ENCODE measurements at regions not wholly inside any gene's neighbourhood (a gene's known extent, or its start where the extent isn't known, plus 50 kb on each side); places are given as distances from the start of the nearest gene placed in this dataset.
A peak's percentile ranks its signal among the peaks of the same experiment; 100 is the strongest.

- Histone ChIP-seq H2AFZ (ENCODE audit: low read depth, low read length) (no peak overlapping the region), H3K9me2 (ENCODE audit: insufficient read depth, low read length) (no peaks in the 10 kb centered on the region), H3K27me3 (ENCODE audit: insufficient read depth, low read depth, low read length) (no peaks in the 10 kb centered on the region), H4K20me1 (ENCODE audit: insufficient read depth) (no peaks in the 10 kb centered on the region), H3K9ac (ENCODE audit: low read length) (no peak overlapping the region), H3K4me3 (ENCODE audit: low read length) (no peak overlapping the region), H3F3A (ENCODE audit: insufficient read depth, low read length, poor library complexity, severe bottlenecking) (no peaks in the 10 kb centered on the region), H3K79me2 (replicated peaks; ENCODE audit: insufficient read depth, low read length) (no peaks in the 10 kb centered on the region), H3K9me3 (ENCODE audit: low read length) (no peaks in the 10 kb centered on the region), H3K27ac (ENCODE audit: low read length) (no peak overlapping the region), H3K4me2 (ENCODE audit: low read length) (no peak overlapping the region), H3K36me3 (ENCODE audit: insufficient read depth, low read length) (no peaks in the 10 kb centered on the region)
- no peak for TF ChIP-seq REST (IDR thresholded peaks at IDR 0.05; ENCODE audit: borderline replicate concordance)
- no peak for TF ChIP-seq SMC3 (conservative IDR thresholded peaks at IDR 0.05; ENCODE audit: poor library complexity)
- no peak for TF ChIP-seq EZH2 (IDR thresholded peaks at IDR 0.05; ENCODE audit: borderline replicate concordance, insufficient read depth, low read length, poor library complexity, severe bottlenecking)
- TF ChIP-seq MXI1 (conservative IDR thresholded peaks at IDR 0.05; ENCODE audit: poor library complexity, severe bottlenecking), result no peak
- TF ChIP-seq RAD21 (conservative IDR thresholded peaks at IDR 0.05), result no peak
- TF ChIP-seq EP300 (conservative IDR thresholded peaks at IDR 0.05; ENCODE audit: poor library complexity, severe bottlenecking), result no peak
- no peak for TF ChIP-seq CTCF (IDR thresholded peaks at IDR 0.05; ENCODE audit: poor library complexity, severe bottlenecking)
- no peak for TF ChIP-seq POLR2AphosphoS5 (IDR thresholded peaks at IDR 0.05)
- TF ChIP-seq TAF1 (IDR thresholded peaks at IDR 0.05; ENCODE audit: low read depth), result no peak
Observed at GRCh38 chr5:56525113-56525512, 290.2 kb upstream of the MAP3K1 start.

- TF ChIP-seq RAD21 (conservative IDR thresholded peaks at IDR 0.05) (no peak), REST (IDR thresholded peaks at IDR 0.05; ENCODE audit: borderline replicate concordance) (peak; percentile 49)
- Histone ChIP-seq H3K27ac (ENCODE audit: low read length) (no peak overlapping the region), H3K79me2 (replicated peaks; ENCODE audit: insufficient read depth, low read length) (no peaks in the 10 kb centered on the region), H2AFZ (ENCODE audit: low read depth, low read length) (no peak overlapping the region), H3K4me2 (ENCODE audit: low read length) (no peak overlapping the region), H3K9me3 (ENCODE audit: low read length) (no peaks in the 10 kb centered on the region), H3K9ac (ENCODE audit: low read length) (no peak overlapping the region), H3K4me3 (ENCODE audit: low read length) (no peak overlapping the region), H3K9me2 (ENCODE audit: insufficient read depth, low read length) (no peaks in the 10 kb centered on the region), H3K36me3 (ENCODE audit: insufficient read depth, low read length) (no peaks in the 10 kb centered on the region), H3K27me3 (ENCODE audit: insufficient read depth, low read depth, low read length) (no peaks in the 10 kb centered on the region), H4K20me1 (ENCODE audit: insufficient read depth) (no peaks in the 10 kb centered on the region), H3F3A (ENCODE audit: insufficient read depth, low read length, poor library complexity, severe bottlenecking) (no peaks in the 10 kb centered on the region)
Observed at GRCh38 chr5:56523790-56524575, 290.9 kb upstream of the ANKRD55 start.
